Suppressor macrophage (primary cell): ENCODE measurements at regions not wholly inside any gene's neighbourhood (a gene's known extent, or its start where the extent isn't known, plus 50 kb on each side); places are given as distances from the start of the nearest gene placed in this dataset.

Experiments
- DNase-seq, 4 experiments: peaks; one replicate each; pipeline ENCODE4 v3.0.0-alpha.2; 2020 to 2022

DNA sequence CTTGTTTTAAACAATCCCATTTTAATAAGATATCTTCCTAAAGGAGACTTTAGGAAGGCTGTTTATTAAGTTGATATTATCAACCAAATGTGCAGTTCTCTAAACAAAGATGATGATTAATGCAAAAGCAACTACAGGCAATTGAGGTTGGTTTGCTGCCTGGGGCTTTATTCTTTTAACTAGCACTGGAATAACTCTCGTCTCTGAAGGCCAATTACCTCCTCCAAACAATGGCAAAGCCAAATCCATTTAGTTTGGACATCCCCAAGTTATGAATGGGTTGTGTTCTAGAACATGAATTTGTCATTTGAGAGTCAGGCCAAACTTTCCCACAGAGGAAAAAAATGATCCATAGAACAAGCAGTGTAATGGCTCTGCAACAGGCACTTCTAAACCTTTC is 114.1 kb downstream of the SLC16A9 start:
- DNase-seq: no peak

DNA sequence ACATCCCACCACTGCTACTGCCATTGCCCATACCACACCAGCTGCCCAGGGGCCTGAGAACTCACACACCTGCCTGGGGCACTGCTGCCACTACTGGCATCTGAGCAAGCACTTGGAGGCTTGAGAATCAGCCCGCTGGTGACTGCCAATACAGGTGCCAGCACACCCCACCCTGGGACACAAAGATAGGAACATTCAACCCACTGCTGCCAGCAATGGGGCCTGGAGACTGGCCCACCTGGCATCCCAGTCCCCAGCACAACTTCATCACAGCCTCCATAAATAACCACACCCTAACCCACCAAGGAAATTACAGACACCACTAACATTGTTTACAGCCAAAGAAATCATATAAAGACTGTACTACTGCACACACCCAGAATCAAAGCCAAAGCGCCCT is 115.9 kb downstream of the SLC16A9 start:
- DNase-seq: no peak

- no peak for DNase-seq
Measured at GRCh38 chr10:59589796-59590195, 119.9 kb downstream of the SLC16A9 start.

- DNase-seq: no peak
Measured at GRCh38 chr10:59588791-59589190, 120.9 kb downstream of the SLC16A9 start.

GRCh38 chr10:59587756-59588140 is 121.9 kb downstream of the SLC16A9 start:
- no peak for DNase-seq

DNA sequence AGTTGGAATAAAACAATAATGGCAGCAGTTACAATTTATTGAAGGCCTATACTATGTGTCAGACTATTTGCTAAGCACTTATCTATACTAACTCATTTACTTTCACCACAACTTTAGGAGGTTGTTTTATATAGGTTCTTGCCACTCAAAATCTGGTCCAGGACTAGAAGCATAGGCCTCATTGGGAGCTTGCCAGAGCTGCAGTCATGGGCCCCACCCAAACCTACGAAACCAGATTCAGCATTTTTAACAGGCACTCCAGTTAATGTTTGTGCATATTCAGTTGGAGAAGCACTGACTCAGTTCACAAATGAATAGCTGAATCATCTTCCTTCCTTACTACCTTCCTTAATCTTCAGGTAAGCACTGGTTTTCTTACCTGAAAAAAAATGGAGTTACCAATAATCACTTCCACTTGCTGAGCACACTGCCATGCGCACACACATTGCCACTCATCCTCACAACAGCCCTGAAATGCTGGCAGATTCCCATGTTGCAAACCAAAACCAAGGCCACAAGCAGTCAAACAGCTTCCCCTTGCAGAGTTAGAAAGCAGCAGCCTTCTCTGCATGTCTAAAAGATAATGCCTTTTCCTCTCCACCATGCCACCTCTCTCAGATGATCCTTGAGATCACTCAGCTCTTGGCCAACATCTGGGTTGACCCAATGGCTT is 122.4 kb downstream of the SLC16A9 start:
- no peak for DNase-seq

DNA sequence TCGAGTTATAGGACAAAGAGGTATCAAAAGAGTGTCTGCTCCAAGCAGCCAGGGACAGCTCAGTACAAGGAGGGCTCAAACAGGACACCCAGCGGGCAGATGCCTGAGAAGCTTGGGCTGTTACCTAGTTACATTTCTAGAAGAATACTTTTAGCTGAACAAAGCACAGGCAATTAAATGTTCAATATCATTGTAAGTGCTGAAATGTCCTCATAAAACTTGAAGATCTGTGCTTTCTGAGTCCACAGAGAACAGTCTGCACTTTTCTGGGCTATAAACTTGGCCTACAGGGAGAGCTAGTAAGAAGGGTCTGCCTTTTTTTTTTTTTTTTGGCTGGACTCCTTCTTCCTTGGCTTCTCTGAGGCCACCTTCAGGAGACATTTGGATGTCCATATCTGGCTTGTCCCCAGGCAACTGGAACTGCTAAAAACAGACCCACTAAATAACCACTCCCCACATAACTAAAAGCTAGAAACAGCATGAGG is 123.2 kb downstream of the SLC16A9 start:
- DNase-seq: no peak

GRCh38 chr10:59585046-59585700 is 124.5 kb downstream of the SLC16A9 start:
- no peak for DNase-seq

GRCh38 chr10:59582780-59583179 is 126.9 kb downstream of the SLC16A9 start:
- no peak for DNase-seq

DNA sequence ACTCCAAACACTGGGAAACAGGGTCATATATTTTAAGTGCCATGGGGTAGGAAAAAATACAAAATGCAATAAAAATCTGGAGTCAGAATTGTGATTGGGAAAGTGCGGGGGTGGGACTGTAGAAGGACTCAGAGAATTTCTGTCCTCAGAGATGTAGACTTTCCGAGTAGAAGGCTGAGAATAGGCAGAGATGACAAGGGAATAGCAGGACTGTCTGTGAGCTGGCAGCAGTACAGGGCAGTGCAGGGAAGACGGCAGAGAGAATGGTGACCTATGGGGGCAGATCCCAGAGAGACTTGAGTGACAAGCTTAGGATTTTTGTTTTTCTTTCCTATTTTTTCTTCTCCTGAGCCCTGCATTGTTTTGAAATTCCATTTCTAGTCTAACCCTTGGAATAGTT is 127.6 kb downstream of the SLC16A9 start:
- DNase-seq: no peak

GRCh38 chr10:59580026-59580863 is 129.4 kb downstream of the SLC16A9 start:
- DNase-seq: no peak

- DNase-seq: no peak
Measured at GRCh38 chr10:59578741-59579140, 130.9 kb downstream of the SLC16A9 start.

DNA sequence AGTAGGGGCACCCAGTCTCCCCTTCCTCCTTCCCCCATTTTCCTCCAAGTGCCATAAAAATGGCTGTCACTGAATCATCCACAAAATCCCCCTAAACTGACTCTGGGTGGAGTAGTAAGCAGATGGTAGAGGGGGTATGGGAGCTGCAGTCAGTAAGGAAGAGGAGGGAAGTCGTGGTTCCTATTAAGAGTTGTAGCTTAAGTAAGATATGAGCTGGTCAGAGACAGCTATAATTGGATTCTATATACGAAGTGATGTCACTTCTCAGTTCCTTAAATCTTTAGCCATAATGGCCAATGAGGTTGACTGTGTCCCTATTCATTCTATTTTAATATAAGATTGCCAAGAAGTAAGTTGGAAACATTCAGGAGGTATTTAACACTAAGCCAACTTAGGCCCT is 131.7 kb downstream of the SLC16A9 start:
- DNase-seq: peak in 2 of 4 experiments; percentile 9 to 41

- no peak for DNase-seq
Measured at GRCh38 chr10:59575269-59575668, 134.4 kb downstream of the SLC16A9 start.

DNA sequence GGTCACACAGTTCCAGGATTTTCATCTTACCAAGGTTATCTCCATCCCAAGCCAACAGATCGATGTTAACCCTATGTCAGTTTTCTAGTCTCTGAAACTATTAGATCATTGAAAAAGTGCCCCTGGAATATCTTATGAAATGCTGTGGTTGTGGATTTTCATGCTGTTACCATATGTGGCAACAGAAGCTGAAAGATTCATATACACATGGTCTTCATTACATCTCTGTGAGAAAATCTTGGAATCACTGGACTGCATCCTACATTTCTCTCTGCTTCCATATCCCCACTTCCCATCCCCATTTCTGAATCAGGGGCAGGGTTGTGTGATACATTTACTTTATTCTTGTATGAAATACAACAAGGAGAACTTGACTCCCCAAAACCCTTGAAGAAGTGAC is 146.1 kb downstream of the SLC16A9 start:
- no peak for DNase-seq

DNA sequence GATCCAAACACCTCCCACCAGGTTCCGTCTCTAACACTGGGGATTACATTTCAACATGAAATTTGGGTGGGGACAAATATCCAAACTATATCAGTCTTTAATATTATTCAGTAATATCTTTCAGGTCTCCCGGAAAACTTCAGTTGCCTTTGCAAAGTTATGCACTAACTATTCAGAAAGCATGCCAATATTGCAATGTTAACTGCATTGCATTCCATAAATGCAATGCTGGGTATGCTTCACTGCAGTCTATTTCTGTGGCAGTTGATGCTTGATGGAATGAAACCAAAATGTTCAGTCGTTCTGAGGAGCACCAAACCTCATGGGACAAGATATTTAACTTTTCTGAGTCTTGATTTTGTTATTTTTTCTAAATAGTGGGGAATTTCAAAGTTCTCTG is 147.5 kb downstream of the SLC16A9 start:
- no peak for DNase-seq

DNA sequence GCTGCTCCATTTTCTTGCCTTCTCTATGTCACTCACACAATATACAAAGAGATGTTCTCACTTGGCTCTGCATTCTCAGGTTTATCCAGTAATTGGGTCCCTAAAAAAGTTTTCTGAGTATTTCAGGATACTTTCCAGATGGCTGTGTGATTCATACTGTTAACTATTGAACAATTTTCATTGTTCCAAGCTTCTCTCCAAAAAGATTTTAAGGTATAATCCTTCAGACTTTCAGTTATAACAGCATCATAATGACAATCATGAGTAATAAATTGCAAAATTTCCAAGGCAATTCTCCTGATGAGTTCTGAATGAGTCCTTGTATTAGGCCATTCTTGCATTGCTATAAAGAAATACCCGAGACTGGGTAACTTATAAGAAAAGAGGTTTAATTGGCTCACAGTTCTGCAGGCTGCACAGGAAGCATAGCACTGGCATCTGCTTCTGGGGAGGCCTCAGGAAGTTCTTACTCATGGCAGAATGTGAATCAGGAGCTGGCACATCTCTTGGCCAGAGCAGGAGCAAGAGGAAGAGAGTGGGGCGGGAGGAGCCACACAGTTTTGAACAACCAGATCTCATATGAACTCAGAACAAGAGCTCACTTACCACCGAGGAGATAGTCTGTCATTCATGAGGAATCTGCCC is 148.1 kb downstream of the SLC16A9 start:
- DNase-seq: no peak

- no peak for DNase-seq
Measured at GRCh38 chr10:59560990-59561389, 148.7 kb downstream of the SLC16A9 start.

GRCh38 chr10:59560161-59560560 is 149.5 kb downstream of the SLC16A9 start:
- DNase-seq: no peak

GRCh38 chr10:59558066-59558465 is 151.6 kb downstream of the SLC16A9 start:
- no peak for DNase-seq

- DNase-seq: no peak
Measured at GRCh38 chr10:59557642-59558041, 152.0 kb downstream of the SLC16A9 start.

GRCh38 chr10:59557052-59557451 is 152.6 kb downstream of the SLC16A9 start:
- no peak for DNase-seq
